Gastroesophageal sphincter (tissue), 4 donors: ENCODE measurements at regions not wholly inside any gene's neighbourhood (a gene's known extent, or its start where the extent isn't known, plus 50 kb on each side); places are given as distances from the start of the nearest gene placed in this dataset.
A peak's percentile ranks its signal among the peaks of the same experiment; 100 is the strongest.

Experiments used
- ATAC-seq: fragments of 150-250 bp; one replicate; pipeline ENCODE4 v1.9.1; 2016; ENCODE audit warnings: mild to moderate bottlenecking, moderate library complexity
- H3K27ac ChIP-seq, 4 donors: fragments of 200-600 bp; sonication (generic) in 3 of 4; 1 replicate in 3 of 4; 2 replicates in 1 of 4; pipeline ENCODE4 v1.5.1; 2016 to 2019
- H3K27me3 ChIP-seq: fragments of 200-600 bp; sonication (generic); one replicate; pipeline ENCODE4 v1.5.1; 2019
- H3K36me3 ChIP-seq, 2 donors: fragments of 200-600 bp; sonication (generic); one replicate each; pipeline ENCODE4 v1.5.1; 2019; ENCODE audit warnings: control low read depth in 1 of 2
- H3K4me1 ChIP-seq, 3 donors: fragments of 200-600 bp; sonication (generic); 1 replicate in 2 of 3; 2 replicates in 1 of 3; pipeline ENCODE4 v1.5.1; 2016 to 2019; ENCODE audit warnings: control low read depth in 2 of 3
- H3K4me3 ChIP-seq, 2 donors: fragments of 200-600 bp; sonication (generic); one replicate each; pipeline ENCODE4 v1.5.1; 2019; ENCODE audit warnings: mild to moderate bottlenecking in 1 of 2, moderate library complexity in 1 of 2
- H3K9me3 ChIP-seq, 3 donors: fragments of 200-600 bp; sonication (generic); one replicate each; pipeline ENCODE4 v1.5.1; 2017 to 2019; ENCODE audit warnings: control low read depth in 2 of 3
- EP300 ChIP-seq: sonication (generic); formaldehyde crosslinking; IDR thresholded peaks from one replicate; pipeline ENCODE4 v1.6.1; 2017; ENCODE audit warnings: antibody characterized with exemption, mild to moderate bottlenecking
- POLR2A ChIP-seq, 2 donors: fragments of 450-650 bp; IDR thresholded peaks; one replicate each; pipeline ENCODE4 v1.6.1; 2017; ENCODE audit warnings: antibody characterized with exemption in 2 of 2, mild to moderate bottlenecking in 2 of 2, moderate library complexity in 1 of 2
- POLR2AphosphoS5 ChIP-seq: sonication (generic); formaldehyde crosslinking; IDR thresholded peaks from one replicate; pipeline ENCODE4 v1.6.1; 2017; ENCODE audit warnings: antibody characterized with exemption
- WGBS, 2 donors: methylation state at CpG; one replicate each; pipeline ENCODE4 v1.1.5; 2018; ENCODE audit warnings: low coverage in 1 of 2; 5-methylcytosine and 5-hydroxymethylcytosine counted together
- TF ChIP-seq, protein P1 (sequence below), 4 experiments: fragments of 200-600 bp in 2 of 4; fragments of 450-650 bp in 2 of 4; sonication (generic) in 1 of 4; IDR thresholded peaks; one replicate each; pipeline ENCODE4 v1.5.1; 2017 to 2019; ENCODE audit warnings: antibody characterized with exemption in 4 of 4, mild to moderate bottlenecking in 2 of 4, moderate library complexity in 2 of 4

DNA sequence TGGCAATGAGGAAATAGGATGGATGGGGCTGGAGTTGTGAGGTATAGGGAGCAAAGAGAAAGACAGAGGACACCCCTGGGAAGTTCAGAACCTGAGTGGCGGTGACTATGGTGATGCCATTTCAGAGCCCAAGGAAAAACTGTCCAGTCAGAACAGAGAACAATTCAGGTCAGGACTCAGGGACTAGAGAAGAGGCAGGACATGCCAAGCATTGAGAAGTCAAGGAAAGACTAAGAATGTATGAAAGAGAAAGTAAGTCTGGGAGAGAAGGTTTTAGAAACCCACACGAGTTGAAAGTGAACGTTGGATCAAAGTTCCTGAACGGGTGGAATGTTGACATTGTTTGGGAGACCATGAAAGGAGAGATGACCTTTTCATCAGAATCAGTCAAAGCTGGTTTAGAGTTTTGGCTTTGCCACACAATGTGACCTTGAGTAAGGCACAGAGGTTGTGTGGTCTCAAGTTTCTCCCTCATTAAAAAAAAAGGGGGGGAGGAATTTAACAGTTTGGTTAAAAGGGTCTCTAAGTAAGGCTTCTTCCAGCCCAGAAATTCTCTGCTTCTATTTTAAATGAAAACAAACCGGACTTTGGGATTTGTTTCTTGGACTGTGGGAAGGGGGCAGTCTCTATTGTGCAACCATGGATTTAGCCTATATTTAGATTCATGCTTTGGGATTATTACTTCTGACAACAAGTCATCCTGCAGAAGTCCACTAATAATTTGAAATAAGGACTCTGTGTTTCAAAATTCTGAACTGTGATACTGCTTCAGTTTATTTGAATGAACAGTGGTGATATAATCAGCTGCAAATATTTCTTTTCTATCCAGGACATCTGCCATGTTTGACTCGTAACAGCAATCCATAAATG is 315.9 kb upstream of the TBL1XR1 start:
- WGBS, 2 donors: 49 to 50% methylated on average over 3 to 6 of the region's 6 CpGs
- Histone ChIP-seq H3K36me3 (no peaks in the 10 kb centered on the region), H3K9me3 (no peaks in the 10 kb centered on the region), H3K4me3 (no peak overlapping the region), H3K27me3 (no peaks in the 10 kb centered on the region), H3K27ac (peak overlapping the region; percentile 46 to 65 (median 52)), H3K4me1 (peaks cover 15 to 48% (median 25%) of the 10 kb centered on the region in 3 donors)
- TF ChIP-seq POLR2A (IDR thresholded peaks at IDR 0.05): no peak
- TF ChIP-seq, protein P1, sequence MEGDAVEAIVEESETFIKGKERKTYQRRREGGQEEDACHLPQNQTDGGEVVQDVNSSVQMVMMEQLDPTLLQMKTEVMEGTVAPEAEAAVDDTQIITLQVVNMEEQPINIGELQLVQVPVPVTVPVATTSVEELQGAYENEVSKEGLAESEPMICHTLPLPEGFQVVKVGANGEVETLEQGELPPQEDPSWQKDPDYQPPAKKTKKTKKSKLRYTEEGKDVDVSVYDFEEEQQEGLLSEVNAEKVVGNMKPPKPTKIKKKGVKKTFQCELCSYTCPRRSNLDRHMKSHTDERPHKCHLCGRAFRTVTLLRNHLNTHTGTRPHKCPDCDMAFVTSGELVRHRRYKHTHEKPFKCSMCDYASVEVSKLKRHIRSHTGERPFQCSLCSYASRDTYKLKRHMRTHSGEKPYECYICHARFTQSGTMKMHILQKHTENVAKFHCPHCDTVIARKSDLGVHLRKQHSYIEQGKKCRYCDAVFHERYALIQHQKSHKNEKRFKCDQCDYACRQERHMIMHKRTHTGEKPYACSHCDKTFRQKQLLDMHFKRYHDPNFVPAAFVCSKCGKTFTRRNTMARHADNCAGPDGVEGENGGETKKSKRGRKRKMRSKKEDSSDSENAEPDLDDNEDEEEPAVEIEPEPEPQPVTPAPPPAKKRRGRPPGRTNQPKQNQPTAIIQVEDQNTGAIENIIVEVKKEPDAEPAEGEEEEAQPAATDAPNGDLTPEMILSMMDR (IDR thresholded peaks at IDR 0.05): no peak
- no peak for TF ChIP-seq EP300
- no peak for TF ChIP-seq POLR2AphosphoS5
- no peak for ATAC-seq

DNA sequence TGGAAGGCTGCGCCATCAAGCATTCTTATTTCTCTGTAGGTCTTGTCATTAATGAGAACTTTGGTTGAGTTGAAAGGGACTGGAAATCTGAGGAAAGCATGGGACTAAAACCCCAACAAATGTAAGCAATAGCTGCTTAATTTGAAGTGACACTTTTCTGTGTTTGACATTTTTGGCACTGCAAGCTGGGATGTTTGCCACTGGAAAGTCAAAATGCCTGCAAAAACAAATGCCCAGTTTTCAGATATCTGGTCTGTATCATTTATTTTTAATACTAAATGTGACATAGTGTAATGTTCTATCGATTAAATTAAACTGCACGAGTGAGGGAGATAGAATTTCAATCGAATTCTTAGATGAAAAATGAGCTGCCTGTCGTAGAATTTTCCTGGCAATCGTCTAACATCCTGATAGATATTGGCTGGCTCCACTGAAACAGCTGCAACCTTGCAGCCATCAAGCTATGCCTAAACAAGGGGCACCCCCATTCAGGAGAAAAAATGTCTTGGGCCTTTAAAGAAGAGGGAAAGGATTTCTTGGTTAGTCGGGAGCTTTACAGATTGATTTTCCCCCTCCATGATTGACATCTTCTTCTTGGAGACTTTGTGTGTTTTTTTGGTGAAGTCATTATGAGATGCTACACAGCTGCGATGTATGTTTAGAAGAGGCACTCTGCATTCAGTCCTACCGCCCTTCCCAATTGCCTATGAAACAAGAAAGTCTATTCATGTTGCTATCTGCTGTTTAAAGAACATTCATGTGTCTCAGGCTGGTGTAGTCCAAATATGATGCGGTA is 316.7 kb upstream of the TBL1XR1 start:
- TF ChIP-seq POLR2AphosphoS5 (no peak), EP300 (no peak), POLR2A (IDR thresholded peaks at IDR 0.05) (no peak)
- TF ChIP-seq, protein P1 (IDR thresholded peaks at IDR 0.05): no peak
- no peaks in the 10 kb centered on the region for H3K9me3 ChIP-seq
- H3K27me3 ChIP-seq: no peaks in the 10 kb centered on the region
- 32 to 52% methylated on average over 7 to 10 of the region's 10 CpGs for WGBS, 2 donors
- H3K4me1 ChIP-seq: peaks cover 15 to 48% (median 25%) of the 10 kb centered on the region in 3 donors
- ATAC-seq: no peak
- H3K36me3 ChIP-seq: no peaks in the 10 kb centered on the region
- peak overlapping the region; percentile 30 to 65 (median 54) for H3K27ac ChIP-seq
- no peak overlapping the region for H3K4me3 ChIP-seq

DNA sequence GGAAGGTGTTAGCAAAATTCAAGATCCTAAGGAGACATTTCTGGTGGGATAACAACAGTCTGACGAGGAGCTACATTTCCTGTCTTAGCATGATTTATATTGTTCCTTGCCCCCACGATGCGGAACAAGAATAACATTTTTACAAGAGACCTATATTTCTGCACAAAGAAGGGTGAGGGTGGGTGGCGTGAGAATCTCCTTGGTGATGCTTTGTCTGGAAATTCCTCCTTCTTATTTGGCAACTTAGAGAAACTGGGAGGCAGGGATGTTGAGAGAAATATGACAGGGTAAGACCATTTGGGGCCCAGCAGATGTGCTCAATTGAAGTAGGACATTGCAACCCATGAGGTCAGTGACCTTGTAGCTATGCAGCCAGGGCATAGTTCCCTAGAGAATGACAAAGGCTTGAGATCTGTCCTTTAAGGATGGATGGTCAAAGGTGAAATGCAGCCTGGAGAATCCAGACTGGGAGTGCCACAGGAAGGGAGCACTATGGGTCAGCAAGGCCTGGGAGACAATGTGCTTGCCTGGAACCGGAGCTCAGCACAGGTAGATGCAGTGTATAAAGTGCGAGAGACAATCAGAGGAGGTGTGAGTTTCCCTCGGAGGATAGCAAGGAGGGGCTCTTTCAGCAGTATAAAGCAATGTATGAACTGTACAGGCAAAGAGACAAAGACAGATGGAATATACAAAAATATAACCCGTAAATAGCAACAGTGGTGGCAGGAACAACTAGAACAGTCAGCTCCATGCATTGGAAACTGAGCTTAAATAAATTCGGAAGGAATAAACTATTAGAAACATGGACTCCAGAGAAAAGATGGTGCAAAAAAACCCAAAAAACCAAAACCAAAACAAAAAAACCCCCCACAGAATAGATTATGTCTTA is 317.6 kb upstream of the TBL1XR1 start:
- no peak for ATAC-seq
- Histone ChIP-seq H3K9me3 (no peaks in the 10 kb centered on the region), H3K27ac (peak overlapping the region; percentile 14 to 62 (median 44)), H3K4me1 (peaks cover 15 to 48% (median 25%) of the 10 kb centered on the region in 3 donors), H3K36me3 (no peaks in the 10 kb centered on the region), H3K27me3 (no peaks in the 10 kb centered on the region), H3K4me3 (no peak overlapping the region)
- TF ChIP-seq, protein P1 (IDR thresholded peaks at IDR 0.05): no peak
- TF ChIP-seq POLR2AphosphoS5: no peak
- WGBS, 2 donors: 62 to 79% methylated on average over 9 of the region's 9 CpGs

DNA sequence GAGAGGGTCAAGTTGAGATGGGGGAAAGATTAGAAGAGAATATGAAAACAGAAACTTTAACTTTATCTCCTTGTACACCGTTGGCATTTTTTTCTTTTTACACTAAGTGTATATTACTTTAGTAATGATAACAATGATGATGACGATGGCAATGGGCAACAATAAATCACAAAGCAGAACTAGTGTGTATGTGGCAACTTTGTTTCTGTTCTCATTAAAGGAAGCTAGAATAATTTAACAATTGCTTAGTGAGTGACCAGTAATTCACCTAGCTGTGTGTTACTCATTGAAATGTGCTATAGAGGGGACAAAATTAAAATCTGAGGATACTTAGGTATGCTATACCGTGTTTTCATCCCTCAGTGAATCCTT is 318.5 kb upstream of the TBL1XR1 start:
- H3K9me3 ChIP-seq: no peaks in the 10 kb centered on the region
- no peak overlapping the region for H3K4me3 ChIP-seq
- no peaks in the 10 kb centered on the region for H3K27me3 ChIP-seq
- 27 to 37% methylated on average over 2 to 3 of the region's 3 CpGs for WGBS, 2 donors
- peak; percentile 4 for ATAC-seq
- TF ChIP-seq, protein P1 (IDR thresholded peaks at IDR 0.05): no peak
- TF ChIP-seq POLR2AphosphoS5 (no peak), EP300 (no peak), POLR2A (IDR thresholded peaks at IDR 0.05) (no peak)
- no peaks in the 10 kb centered on the region for H3K36me3 ChIP-seq
- peak overlapping the region; percentile 54 to 70 (median 60) for H3K27ac ChIP-seq
- H3K4me1 ChIP-seq: peaks cover 15 to 48% (median 25%) of the 10 kb centered on the region in 3 donors
